ENCODE measurements at regions not wholly inside any gene's neighbourhood (a gene's known extent, or its start where the extent isn't known, plus 50 kb on each side); places are given as distances from the start of the nearest gene placed in this dataset.

DNA sequence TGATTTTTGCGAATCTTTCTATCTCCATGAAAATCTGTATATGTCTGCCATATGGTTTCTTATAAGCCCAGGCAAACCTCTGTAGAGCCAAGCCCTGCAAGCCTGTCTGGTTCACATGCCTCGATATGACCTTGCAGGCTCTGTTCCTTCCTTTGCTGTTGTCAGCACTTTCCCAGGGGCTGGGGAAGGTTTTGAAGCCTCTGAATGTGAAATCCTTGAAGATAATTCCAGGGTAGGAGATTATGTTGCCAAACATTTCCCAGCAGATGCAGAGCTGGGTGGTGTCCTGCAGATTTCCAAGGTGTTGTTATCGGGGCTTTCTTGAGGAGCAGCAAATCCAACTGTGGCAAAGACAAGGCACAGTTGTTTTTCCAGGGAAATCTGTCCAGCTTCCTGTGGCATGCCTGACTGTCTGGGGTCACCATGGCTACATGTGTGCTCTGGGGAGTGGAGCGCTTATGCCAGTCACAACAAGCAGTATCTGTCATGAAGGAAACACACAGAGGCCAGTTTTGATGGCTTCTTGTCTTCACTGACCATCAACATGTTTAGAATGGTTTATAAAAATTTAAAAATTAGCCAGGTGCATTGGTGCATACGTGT lies 60.7 kb upstream of the RPS23 start:
- TF ChIP-seq POLR2A (IDR thresholded peaks at IDR 0.05) (no peak), EP300 (IDR thresholded peaks at IDR 0.05) (no peak)
- TF ChIP-seq, protein P1, sequence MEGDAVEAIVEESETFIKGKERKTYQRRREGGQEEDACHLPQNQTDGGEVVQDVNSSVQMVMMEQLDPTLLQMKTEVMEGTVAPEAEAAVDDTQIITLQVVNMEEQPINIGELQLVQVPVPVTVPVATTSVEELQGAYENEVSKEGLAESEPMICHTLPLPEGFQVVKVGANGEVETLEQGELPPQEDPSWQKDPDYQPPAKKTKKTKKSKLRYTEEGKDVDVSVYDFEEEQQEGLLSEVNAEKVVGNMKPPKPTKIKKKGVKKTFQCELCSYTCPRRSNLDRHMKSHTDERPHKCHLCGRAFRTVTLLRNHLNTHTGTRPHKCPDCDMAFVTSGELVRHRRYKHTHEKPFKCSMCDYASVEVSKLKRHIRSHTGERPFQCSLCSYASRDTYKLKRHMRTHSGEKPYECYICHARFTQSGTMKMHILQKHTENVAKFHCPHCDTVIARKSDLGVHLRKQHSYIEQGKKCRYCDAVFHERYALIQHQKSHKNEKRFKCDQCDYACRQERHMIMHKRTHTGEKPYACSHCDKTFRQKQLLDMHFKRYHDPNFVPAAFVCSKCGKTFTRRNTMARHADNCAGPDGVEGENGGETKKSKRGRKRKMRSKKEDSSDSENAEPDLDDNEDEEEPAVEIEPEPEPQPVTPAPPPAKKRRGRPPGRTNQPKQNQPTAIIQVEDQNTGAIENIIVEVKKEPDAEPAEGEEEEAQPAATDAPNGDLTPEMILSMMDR (IDR thresholded peaks at IDR 0.05), result no peak
- 73 to 78% methylated on average over 5 of the region's 5 CpGs for WGBS, 2 donors

DNA sequence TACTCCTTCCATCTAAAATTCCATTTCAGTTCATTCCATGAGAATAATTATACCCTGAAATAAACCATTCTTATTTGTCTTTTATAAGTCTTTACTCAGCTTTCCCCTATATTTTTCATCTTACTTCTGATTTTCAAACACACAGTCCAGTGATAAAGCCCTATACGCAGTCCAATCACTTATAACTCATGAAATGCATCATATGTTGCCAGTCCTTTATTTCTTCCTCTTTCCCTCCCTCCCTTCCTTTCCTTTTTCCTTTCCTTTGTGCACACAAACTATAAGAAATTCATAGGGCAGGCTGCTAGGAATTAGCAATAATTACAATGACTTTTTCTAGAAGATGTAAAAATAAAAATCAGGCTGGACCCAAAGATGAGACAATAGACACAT lies 58.8 kb upstream of the RPS23 start:
- Histone ChIP-seq H3K36me3 (no peaks in the 10 kb centered on the region), H3K27me3 (no peaks in the 10 kb centered on the region), H3K27ac (no peak overlapping the region), H3K4me3 (no peak overlapping the region), H3K4me1 (peaks cover 0 to 20% (median 2%) of the 10 kb centered on the region in 4 donors), H3K9me3 (no peaks in the 10 kb centered on the region)
- DNase-seq (ENCODE audit: low spot score in 2 of 2), result no peak
- TF ChIP-seq, protein P1 (IDR thresholded peaks at IDR 0.05), result no peak
- TF ChIP-seq EP300 (IDR thresholded peaks at IDR 0.05) (no peak), POLR2A (IDR thresholded peaks at IDR 0.05) (no peak)
- 95 to 97% methylated on average over 1 of the region's 1 CpG for WGBS, 2 donors

More for the DNA sequence above, 60.7 kb upstream of the RPS23 start:
- Histone ChIP-seq H3K4me3 (no peak overlapping the region), H3K9me3 (no peaks in the 10 kb centered on the region), H3K4me1 (peaks cover 0 to 12% (median 2%) of the 10 kb centered on the region in 4 donors), H3K36me3 (no peaks in the 10 kb centered on the region), H3K27ac (no peak overlapping the region), H3K27me3 (no peaks in the 10 kb centered on the region)
- DNase-seq (ENCODE audit: low spot score in 2 of 2), result no peak

DNA sequence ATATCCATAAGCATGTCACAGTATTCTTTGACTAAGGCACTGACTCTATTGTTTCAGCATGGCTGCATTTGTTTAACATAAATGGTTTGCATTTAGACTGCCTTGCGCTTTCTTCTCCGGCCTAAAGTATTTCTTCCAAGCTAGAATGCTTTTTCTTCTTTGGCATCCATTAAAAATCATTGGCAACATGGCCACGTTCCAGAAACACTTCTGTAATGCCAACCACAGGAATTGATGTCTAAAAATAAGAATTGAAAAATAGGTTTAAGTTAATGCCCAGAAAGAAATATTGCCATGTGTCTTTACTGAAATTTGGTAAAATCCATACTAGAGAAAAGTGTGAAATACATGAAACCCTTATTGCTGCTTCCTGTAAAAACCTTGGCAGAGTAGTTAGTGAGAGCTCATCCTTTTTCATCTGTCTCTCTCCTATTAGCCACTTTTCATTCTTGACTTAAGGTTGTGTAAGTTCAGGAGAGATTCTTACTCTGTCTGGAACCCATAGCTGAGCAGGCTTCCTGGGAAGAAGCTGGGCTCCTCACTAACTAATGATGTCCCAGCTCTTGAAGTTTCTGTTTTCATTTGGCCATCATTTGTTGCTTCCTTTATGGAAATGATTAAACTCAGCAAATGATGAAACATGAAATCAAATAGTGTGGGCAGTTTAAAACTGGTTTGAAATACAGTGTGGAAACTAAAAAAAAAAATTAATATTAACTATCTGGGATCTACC lies 58.2 kb upstream of the RPS23 start:
- TF ChIP-seq EP300 (IDR thresholded peaks at IDR 0.05) (no peak), POLR2A (IDR thresholded peaks at IDR 0.05) (no peak)
- TF ChIP-seq, protein P1 (IDR thresholded peaks at IDR 0.05), result no peak
- peaks cover 0 to 23% (median 2%) of the 10 kb centered on the region in 4 donors for H3K4me1 ChIP-seq

DNA sequence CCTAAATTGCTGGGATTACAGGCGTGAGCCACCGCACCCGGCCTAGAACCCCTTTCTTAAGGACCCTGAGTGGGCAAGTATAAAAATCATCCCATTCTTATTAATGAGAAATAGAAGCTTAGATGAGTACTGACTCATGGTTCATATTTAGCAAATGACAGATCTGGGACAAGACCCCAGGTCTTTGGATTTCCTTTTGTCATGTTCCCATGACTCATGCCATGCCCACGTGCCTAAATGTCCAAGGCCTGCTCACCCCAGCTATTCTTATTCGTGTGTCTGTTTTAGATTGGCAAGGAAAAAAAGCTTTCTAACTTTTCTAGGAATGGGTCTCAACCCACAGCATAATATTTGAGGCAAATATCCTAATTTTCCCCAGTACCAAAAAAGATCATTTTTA lies 57.7 kb upstream of the RPS23 start:
- Histone ChIP-seq H3K27me3 (no peaks in the 10 kb centered on the region), H3K36me3 (no peaks in the 10 kb centered on the region), H3K4me1 (peaks cover 0 to 25% (median 2%) of the 10 kb centered on the region in 4 donors), H3K27ac (peak overlapping the region in 2 of 4 donors; percentile 55 to 57), H3K4me3 (no peak overlapping the region), H3K9me3 (no peaks in the 10 kb centered on the region)
- TF ChIP-seq EP300 (IDR thresholded peaks at IDR 0.05) (no peak), POLR2A (IDR thresholded peaks at IDR 0.05) (no peak)
- TF ChIP-seq, protein P1 (IDR thresholded peaks at IDR 0.05), result no peak
- WGBS, 2 donors, result 71 to 81% methylated on average over 5 of the region's 5 CpGs
- DNase-seq (ENCODE audit: low spot score in 2 of 2), result no peak

More for the DNA sequence above, 58.2 kb upstream of the RPS23 start:
- Histone ChIP-seq H3K27me3 (no peaks in the 10 kb centered on the region), H3K36me3 (no peaks in the 10 kb centered on the region), H3K4me3 (no peak overlapping the region), H3K27ac (peak overlapping the region in 2 of 4 donors; percentile 24 to 55), H3K9me3 (no peaks in the 10 kb centered on the region)
- DNase-seq (ENCODE audit: low spot score in 2 of 2), result no peak
- 72 to 77% methylated on average over 3 of the region's 3 CpGs for WGBS, 2 donors

DNA sequence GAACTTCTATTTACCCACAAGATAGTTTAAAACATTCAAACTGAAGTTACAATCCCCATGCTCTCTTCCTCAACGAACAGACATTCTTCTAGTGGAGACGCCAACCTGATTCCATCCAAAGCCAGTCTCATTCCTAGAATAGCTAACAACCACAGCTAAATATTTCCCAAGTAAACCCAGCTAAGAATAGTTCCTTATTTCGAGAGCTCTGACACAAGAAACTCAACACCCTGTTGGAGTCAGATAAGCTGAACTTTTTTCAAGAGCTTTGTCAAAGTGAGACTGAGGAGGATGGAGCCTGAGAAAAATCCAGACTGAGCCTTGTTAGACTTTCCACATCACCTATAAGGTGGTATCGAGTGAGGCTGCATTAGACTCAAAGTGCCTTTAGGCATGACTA lies 56.7 kb upstream of the RPS23 start:
- no peaks in the 10 kb centered on the region for H3K9me3 ChIP-seq
- H3K27ac ChIP-seq, result peak overlapping the region in 2 of 4 donors; percentile 56 to 57
- no peak for TF ChIP-seq POLR2A (IDR thresholded peaks at IDR 0.05)
- peak in 1 of 2 donors; percentile 44 for TF ChIP-seq EP300 (IDR thresholded peaks at IDR 0.05)
- TF ChIP-seq, protein P1 (IDR thresholded peaks at IDR 0.05), result no peak
- DNase-seq (ENCODE audit: low spot score in 2 of 2), result no peak
- no peaks in the 10 kb centered on the region for H3K36me3 ChIP-seq
- H3K4me1 ChIP-seq, result peaks cover 0 to 25% (median 2%) of the 10 kb centered on the region in 4 donors
- no peak overlapping the region for H3K4me3 ChIP-seq
- H3K27me3 ChIP-seq, result no peaks in the 10 kb centered on the region
- whole genome bisulfite sequencing, 2 donors, result 46 to 51% methylated on average over 4 of the region's 4 CpGs

Data from tibial nerve (tissue), 4 donors.